GM19468 (cell line): ENCODE measurements at regions not wholly inside any gene's neighbourhood (a gene's known extent, or its start where the extent isn't known, plus 50 kb on each side); places are given as distances from the start of the nearest gene placed in this dataset.
"Not testable (repeated sequence)": the region's sequence is repeated elsewhere in the genome, so short reads cannot be mapped to it uniquely, and the experiment has no call there.

ENCODE experiments used
- ATAC-seq: cut with Tn5 transposase; IDR thresholded peaks from one replicate; pipeline ENCODE4 v1.9.1; 2021; ENCODE audit warnings: mild to moderate bottlenecking, moderate library complexity, moderate number of reproducible peaks; ENCODE audit not compliant: unreplicated experiment; ENCODE audit errors: extremely low read depth

DNA sequence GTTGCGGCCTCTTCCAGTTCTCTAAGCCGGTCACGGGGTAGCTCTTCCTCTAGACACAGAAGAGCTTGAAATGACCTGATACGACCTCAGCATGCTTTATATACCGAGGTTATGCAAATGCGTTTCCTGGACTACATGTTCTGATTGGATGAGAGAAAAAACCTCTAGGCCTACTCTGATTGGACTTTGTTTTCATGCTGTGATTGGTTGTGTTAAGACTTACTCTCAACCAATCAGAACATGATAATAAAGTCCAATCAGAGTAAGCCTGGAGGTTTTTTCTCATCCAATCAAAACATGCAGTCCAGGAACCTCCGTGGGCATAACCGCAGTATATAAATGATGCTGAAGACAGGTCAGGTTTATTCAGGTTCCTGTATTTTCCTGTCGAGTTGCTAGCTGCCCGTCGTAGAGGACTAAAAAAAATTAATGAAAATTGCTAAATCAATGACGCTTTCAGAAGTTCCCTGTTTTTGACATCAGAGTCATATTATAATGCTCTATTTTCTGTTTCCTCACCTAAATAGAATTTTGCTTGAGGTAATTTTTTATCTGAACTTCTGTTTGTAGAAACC lies 177.4 kb downstream of the POTEB3 start:
- no peak for ATAC-seq

DNA sequence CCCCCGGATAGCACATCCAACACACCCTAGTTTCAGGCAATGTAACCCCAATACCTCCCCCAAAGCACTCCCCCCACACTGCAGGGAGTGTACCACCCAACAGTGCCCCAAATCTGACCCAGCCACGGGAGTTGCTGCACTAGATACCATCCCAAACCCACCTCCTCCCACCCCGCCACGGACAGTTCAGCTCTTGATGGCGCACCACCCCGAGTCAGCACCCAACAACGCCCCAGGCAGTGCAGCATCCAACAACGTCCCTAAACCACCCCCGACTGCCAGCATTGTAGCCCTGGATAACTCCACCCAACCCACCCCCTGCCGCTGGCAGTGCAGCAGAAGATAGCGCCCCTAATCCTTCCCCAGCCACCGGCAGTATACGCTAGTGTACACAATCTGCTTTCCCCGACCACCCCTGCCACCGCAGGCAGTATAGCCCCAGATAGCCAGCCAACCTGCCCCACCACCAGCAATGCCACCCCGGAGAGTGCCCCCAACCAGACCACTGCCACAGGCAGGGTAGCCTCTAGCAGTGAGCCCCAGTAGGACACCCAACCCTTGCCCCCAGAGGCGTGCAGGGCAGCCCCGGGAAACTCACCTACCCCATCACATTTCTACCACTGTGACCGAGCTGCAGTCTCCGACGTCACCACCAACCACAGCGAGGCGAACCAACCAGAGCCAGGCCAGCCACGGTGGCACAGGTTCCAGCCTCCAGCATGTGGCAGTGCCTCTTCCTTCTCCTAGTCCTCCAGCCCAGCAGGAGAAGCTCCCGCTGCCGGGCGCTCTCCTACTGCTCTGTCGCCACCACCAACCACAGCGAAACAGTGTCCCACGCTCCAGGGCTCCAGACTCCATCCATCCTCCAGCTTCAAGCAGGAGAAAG lies 178.1 kb downstream of the POTEB3 start:
- ATAC-seq, result no peak

DNA sequence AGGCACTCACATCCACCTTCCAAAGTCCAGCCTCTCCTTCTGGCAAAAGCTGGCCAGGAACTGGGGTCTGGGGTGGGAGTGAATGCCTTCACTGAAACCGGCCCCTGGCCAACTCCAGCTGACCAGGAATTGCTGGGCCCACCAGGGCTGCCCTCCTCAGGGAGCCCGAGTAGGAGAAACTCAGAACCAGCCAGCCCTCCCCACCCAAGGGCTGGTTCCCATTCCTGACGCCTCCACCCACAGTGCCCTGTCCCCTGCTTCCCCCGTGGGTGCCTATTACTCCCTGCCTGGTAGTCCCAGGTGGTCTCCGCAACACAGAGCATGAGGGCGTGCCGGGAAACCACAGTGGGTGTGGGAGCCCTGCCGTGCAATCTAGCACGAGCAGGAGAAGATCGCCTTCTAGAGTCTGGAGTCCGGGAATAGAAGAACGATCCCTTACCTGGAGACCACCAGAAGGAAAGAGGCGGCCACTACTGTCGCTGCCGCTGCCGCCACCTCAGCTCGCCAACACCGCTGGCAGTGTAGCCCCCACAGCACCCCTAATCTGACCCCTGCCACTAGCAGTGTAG lies 178.8 kb downstream of the POTEB3 start:
- no peak for ATAC-seq

DNA sequence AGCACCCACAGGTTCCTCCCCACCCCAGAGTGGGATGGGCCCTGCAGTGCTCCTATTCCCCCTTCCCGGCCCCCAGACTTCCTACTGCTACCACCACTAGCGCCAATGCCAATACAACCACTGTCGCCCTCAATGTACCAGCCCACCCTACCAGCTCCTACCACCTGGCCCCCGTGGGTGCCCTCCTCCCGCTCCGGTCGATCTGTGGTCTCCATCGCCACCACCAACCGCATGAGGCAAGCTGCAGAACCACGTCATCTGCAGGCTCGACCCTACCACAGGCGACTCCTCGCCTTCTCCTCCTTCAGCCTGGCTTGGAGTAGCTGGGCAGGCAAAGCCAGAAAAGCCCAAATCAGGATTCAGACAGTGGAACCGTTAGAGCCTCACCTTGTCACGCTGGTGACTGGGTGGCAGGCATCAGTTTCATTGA lies 179.3 kb downstream of the POTEB3 start:
- ATAC-seq, result no peak

DNA sequence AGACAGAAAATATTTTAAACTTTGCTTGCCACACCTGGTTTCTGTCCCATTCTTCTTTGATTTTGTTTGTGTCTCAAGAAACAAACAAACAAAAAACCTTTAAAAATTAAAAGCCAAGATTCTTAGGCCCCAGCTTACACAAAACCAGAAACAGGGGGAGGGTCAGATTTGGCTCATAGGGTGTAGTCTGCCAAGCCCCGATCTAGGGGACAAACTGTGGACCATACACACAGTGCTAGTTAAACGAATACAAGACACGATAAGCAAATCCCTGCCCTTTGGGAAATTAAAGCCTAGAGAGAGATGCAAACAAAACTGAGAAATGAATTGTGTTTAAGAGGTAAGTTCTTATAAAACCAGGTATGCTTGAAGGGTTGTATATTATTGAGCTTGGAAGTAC lies 181.7 kb downstream of the POTEB3 start:
- not testable (repeated sequence) for ATAC-seq

DNA sequence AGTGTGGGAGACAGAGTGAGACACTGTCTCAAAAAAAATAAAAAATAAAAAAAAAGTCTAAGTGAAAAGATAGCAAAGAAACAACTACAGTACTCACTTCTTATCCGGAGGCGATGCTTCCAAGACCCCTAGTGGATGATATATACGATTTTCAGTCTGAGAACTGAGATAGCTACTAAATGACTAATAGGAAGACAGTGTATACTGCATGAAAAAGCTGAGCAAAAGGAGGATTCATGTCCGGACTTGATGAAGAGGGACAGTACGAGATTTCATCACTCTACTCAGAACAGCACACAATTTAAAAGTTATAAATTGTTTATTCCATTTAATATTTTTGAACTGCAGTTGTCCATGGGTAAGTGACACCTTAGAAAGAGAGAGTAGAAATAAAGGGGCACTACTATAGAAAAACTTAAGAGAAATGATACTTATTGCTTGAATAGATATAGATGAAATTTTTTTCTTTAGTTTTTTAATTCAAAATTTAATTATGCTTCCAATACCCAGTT lies 190.7 kb downstream of the POTEB3 start:
- ATAC-seq, result not testable (repeated sequence)
